PC-9 (cell line): ENCODE measurements at regions not wholly inside any gene's neighbourhood (a gene's known extent, or its start where the extent isn't known, plus 50 kb on each side); places are given as distances from the start of the nearest gene placed in this dataset.

ENCODE experiments used
- CTCF ChIP-seq: fragments of 200-600 bp; sonication (generic); conservative IDR thresholded peaks from 2 replicates; pipeline ENCODE4 v1.6.1; 2017; ENCODE audit warnings: mixed run types, antibody characterized with exemption, mild to moderate bottlenecking, moderate library complexity
- EZH2 ChIP-seq: fragments of 200-600 bp; sonication (generic); IDR thresholded peaks from 2 replicates; pipeline ENCODE4 v1.8.0; 2017; ENCODE audit warnings: antibody characterized with exemption, low read depth

GRCh38 chr4:57371671-57372070 lies 261.5 kb upstream of the IGFBP7 start:
- TF ChIP-seq CTCF (no peak), EZH2 (no peak)
